Psoas muscle (tissue), 7 donors: ENCODE measurements at regions not wholly inside any gene's neighbourhood (a gene's known extent, or its start where the extent isn't known, plus 50 kb on each side); places are given as distances from the start of the nearest gene placed in this dataset.

Experiments
- ATAC-seq, 4 donors: fragments of 200-7000 bp; cut with Tn5 transposase; one replicate each; pipeline ENCODE4 v1.9.1; 2020; ENCODE audit warnings: moderate library complexity in 3 of 4, mild to moderate bottlenecking in 2 of 4
- DNase-seq, 2 donors: peaks; one replicate each; pipeline ENCODE4 v3.0.0-alpha.2; 2020
- H3K27ac ChIP-seq: fragments of 200-600 bp; one replicate; pipeline ENCODE4 v1.8.0; 2022
- H3K27me3 ChIP-seq, 3 donors: fragments of 200-600 bp in 1 of 3; one replicate each; pipeline versions ENCODE4 v1.6.1 to v1.8.0; 2013 to 2022; ENCODE audit warnings: low read length in 2 of 3, mild to moderate bottlenecking in 2 of 3, moderate library complexity in 1 of 3; ENCODE audit not compliant: insufficient read depth in 3 of 3
- H3K36me3 ChIP-seq, 2 donors: fragments of 200-600 bp in 1 of 2; one replicate each; pipeline versions ENCODE4 v1.6.1 to v1.8.0; 2013 to 2022; ENCODE audit warnings: low read depth in 1 of 2, mild to moderate bottlenecking in 1 of 2, moderate library complexity in 1 of 2; ENCODE audit not compliant: insufficient read depth in 1 of 2
- H3K4me1 ChIP-seq: fragments of 200-600 bp; one replicate; pipeline ENCODE4 v1.8.0; 2022
- H3K4me3 ChIP-seq: fragments of 200-600 bp; one replicate; pipeline ENCODE4 v1.8.0; 2022; ENCODE audit warnings: mild to moderate bottlenecking
- H3K9me3 ChIP-seq: fragments of 200-600 bp; one replicate; pipeline ENCODE4 v1.8.0; 2022
- WGBS, 3 donors: extraction: QIAGEN DNeasy Blood & Tissue Kit; methylation state at CpG; one replicate each; pipeline versions ENCODE4 v1.1.6 to v1.1.7; 2013; 5-methylcytosine and 5-hydroxymethylcytosine counted together
- intact Hi-C, 2 donors: fragments of 100-400 bp; cut with DNase I; formaldehyde crosslinking; loops; one replicate each; pipeline versions ENCODE4 v1.11.0 to v1.14.2; 2022
- TF ChIP-seq, protein P1 (sequence below): fragments of 200-600 bp; IDR thresholded peaks from one replicate; pipeline ENCODE4 v1.8.0; 2022; ENCODE audit warnings: antibody characterized with exemption
- donor health status: healthy with polysubstance abuse.
- donor health status: DM: no; HTN: no; CAD: no; lungs with moderate emphysema.
- donor health status: Bipolar disorder and iron deficiency.
- donor health status: healthy.
- donor health status: DM: yes; HTN: yes; CAD: no.
- donor health status: DM: no; HTN: no; CAD: no.
- donor health status: DM: yes; HTN: yes; CAD: no.

DNA sequence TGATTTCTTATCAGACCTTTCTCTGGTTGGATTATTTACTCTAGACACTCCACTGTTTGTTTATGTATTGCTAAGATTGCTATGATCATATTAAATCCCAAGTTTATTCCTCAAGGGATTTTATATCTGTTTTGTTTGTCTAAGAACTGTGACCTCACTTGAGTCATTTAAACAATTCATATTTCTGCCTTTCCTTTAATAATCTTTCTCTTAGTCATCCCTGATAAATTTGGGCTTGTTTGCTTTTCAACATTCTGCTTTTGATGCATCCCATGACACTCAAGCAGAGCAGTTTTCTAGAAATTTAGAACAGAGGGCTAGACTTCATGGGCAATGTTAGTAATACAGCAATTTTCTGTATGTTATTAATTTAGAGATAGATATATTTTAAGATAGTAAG, 231.6 kb upstream of the TNC start:
- no peaks in the 10 kb centered on the region for H3K36me3 ChIP-seq
- no peak overlapping the region for H3K27ac ChIP-seq
- H3K27me3 ChIP-seq, result no peaks in the 10 kb centered on the region
- intact Hi-C loops, result no loop called here
- TF ChIP-seq, protein P1, sequence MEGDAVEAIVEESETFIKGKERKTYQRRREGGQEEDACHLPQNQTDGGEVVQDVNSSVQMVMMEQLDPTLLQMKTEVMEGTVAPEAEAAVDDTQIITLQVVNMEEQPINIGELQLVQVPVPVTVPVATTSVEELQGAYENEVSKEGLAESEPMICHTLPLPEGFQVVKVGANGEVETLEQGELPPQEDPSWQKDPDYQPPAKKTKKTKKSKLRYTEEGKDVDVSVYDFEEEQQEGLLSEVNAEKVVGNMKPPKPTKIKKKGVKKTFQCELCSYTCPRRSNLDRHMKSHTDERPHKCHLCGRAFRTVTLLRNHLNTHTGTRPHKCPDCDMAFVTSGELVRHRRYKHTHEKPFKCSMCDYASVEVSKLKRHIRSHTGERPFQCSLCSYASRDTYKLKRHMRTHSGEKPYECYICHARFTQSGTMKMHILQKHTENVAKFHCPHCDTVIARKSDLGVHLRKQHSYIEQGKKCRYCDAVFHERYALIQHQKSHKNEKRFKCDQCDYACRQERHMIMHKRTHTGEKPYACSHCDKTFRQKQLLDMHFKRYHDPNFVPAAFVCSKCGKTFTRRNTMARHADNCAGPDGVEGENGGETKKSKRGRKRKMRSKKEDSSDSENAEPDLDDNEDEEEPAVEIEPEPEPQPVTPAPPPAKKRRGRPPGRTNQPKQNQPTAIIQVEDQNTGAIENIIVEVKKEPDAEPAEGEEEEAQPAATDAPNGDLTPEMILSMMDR, result no peak
- ATAC-seq (no peak), DNase-seq (no peak)
- no peak overlapping the region for H3K4me3 ChIP-seq
- no peaks in the 10 kb centered on the region for H3K4me1 ChIP-seq
- no peaks in the 10 kb centered on the region for H3K9me3 ChIP-seq

DNA sequence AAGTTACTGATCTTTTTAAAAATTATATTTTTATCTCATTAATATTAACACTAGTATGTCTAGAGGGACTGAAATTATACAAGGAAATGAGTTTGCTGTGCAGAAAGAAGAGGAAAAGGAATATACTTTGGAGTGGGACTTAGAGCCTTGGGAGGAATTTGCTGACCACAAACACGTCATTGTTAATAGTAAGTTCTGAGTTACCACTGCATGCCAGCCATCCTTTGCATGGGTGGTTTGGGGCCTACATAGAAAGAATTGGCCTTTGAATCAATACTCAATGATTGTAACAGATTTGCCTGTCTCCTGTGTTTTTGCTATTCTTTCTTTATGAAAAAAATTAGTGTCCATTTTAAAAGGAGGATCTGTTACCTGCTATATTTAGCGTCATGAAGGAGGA, 232.6 kb upstream of the TNC start:
- Histone ChIP-seq H3K9me3 (no peaks in the 10 kb centered on the region), H3K36me3 (no peaks in the 10 kb centered on the region), H3K4me1 (no peaks in the 10 kb centered on the region), H3K27ac (no peak overlapping the region), H3K27me3 (no peaks in the 10 kb centered on the region), H3K4me3 (no peak overlapping the region)
- intact Hi-C loops, result no loop called here
- 72 to 88% (median 85%) methylated on average over 2 of the region's 2 CpGs for WGBS, 3 donors
- DNase-seq (no peak), ATAC-seq (no peak)
- TF ChIP-seq, protein P1, result no peak

DNA sequence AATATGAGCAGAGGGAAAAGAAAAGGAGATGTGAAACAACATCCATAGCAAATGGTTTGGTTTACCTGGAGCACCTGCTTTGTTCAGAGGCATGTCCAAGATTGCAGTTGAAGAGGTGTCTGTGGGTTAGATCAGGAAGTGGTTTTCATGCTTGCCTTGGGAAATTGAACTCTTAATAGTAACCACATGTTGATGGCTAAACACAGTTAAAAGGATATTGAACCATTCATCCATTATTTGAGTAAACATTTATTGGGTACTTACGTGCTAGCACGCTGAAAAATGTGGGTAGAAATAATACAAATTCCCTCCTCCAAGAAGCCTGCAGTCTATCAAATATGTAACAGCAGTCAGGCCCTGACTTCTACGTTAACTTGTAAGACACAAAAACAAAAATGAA, 235.7 kb upstream of the TNC start:
- Histone ChIP-seq H3K36me3 (no peaks in the 10 kb centered on the region), H3K27ac (no peak overlapping the region), H3K27me3 (no peaks in the 10 kb centered on the region), H3K4me3 (no peak overlapping the region), H3K9me3 (no peaks in the 10 kb centered on the region), H3K4me1 (no peaks in the 10 kb centered on the region)
- ATAC-seq (no peak), DNase-seq (no peak)
- intact Hi-C loops, result no loop called here
- TF ChIP-seq, protein P1, result no peak
- WGBS, 3 donors, result 70 to 80% (median 72%) methylated on average over 3 of the region's 3 CpGs

DNA sequence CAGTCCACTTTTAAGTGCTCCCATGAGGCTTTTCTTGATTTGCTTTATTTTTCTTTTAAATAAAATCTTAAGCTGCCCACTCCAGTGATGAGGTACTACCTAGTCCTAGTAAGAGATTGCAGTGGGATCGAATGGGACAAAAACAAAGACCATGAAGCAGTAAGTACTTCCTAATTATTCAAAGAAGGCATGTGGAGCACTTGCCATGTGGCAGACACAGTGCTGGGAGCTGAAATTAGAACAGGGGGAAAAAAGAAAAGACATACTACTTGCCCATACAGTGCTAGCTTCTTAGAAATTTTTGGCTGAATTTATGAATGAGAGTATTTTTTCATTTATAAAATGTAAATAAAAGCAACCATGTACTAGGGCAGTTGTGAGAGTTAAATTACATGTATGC, 239.9 kb upstream of the TNC start:
- intact Hi-C loops, result no loop called here
- ATAC-seq (no peak), DNase-seq (no peak)
- 35 to 46% (median 43%) methylated on average over 1 of the region's 1 CpG for WGBS, 3 donors
- TF ChIP-seq, protein P1, result no peak
- no peak overlapping the region for H3K27ac ChIP-seq
- no peaks in the 10 kb centered on the region for H3K4me1 ChIP-seq
- H3K4me3 ChIP-seq, result no peak overlapping the region
- H3K9me3 ChIP-seq, result no peaks in the 10 kb centered on the region
- no peaks in the 10 kb centered on the region for H3K27me3 ChIP-seq
- no peaks in the 10 kb centered on the region for H3K36me3 ChIP-seq

DNA sequence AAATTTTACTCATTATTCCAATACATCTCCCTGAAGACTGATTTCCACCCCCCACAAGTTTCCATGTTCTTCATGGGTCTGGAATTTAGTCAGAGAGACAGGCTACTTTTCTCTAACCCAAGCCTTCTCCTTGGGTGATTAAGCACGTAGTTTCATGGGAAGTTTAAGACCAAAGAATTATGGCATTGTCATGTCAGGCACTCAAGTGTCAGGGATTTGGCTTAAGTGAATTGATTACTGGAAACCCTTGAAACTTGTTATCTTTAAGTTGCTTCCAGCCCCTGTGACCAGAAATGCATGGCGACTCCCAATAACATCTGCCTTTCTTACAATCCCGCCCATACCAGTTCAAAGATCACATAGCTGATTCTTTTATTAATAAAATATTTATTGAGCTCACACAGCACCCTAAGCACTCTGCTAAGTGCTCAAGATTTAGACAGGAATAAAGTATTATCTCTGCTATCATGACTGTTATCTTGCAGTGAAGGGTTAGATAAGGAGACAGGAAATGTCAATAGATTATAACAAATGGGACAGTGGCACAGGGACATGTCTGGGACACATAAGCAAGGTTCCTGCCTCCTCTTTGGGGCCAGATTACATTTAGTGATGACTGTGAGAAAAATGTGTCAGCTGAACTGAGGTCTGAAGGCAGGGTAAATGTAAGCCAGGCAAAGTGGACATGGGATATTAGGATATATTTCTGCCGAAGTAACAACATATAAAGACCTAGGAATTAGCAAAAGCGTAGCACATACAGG, 241.2 kb upstream of the TNC start:
- no peaks in the 10 kb centered on the region for H3K27me3 ChIP-seq
- no peak overlapping the region for H3K27ac ChIP-seq
- no peak overlapping the region for H3K4me3 ChIP-seq
- intact Hi-C loops, result no loop called here
- no peaks in the 10 kb centered on the region for H3K36me3 ChIP-seq
- H3K9me3 ChIP-seq, result no peaks in the 10 kb centered on the region
- ATAC-seq (no peak), DNase-seq (no peak)
- no peaks in the 10 kb centered on the region for H3K4me1 ChIP-seq
- TF ChIP-seq, protein P1, result no peak
- 63 to 71% (median 67%) methylated on average over 5 of the region's 5 CpGs for WGBS, 3 donors
